Stimulated activated CD4-positive, alpha-beta T cell treated with anti-CD3 and anti-CD28 coated beads, Interleukin-12 subunit alpha, Interleukin-12 subunit beta, amount 100 ng/mL, for 4 hours (primary cell): ENCODE measurements at regions not wholly inside any gene's neighbourhood (a gene's known extent, or its start where the extent isn't known, plus 50 kb on each side); places are given as distances from the start of the nearest gene placed in this dataset.
"Not testable (repeated sequence)": the region's sequence is repeated elsewhere in the genome, so short reads cannot be mapped to it uniquely, and the experiment has no call there.

ENCODE experiments used
- DNase-seq: peaks from one replicate; pipeline ENCODE4 v3.0.0-alpha.2; 2020

- no peak for DNase-seq
Measured at GRCh38 chr9:105116052-105116868, 128.2 kb upstream of the SLC44A1 start.

DNA sequence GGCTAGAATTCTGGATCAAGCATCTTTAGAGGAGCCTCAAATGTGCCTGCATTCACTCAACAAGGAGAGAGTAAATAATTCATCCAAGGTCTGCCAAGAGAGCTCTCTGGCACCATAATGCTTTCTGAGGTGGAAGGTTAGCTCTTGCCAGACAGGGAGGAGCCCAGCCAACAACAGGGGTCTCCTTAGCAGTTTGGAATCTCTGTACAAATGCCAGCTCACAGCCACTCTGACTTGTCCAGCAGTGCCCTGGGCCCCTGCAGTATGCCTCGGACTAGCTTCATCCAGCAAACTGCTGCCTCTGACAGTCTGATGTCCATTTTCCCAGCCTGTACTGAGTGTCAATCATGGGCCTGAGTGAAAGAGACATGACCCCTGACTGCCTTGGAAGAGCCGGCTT, 127.2 kb upstream of the SLC44A1 start:
- DNase-seq = no peak

DNA sequence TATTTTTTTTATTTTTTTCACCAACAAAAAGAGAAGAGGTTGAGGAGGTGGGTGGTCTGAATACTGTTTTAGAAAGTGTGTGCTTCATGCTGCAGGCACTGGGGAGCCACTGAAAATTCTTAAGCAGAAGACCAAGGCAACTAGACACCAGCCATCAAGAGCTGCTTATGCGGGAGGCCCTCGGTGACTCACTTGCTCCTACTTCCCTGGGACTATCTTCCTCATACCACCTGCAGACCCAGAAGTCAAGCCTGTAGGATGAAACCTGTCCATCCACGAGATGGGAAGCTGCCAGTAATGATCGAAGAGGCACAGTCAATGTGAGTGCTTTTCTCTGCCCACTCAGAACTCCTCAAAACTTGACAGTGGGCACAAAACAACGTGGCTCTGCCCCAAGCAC, 125.8 kb upstream of the SLC44A1 start:
- DNase-seq = no peak

DNA sequence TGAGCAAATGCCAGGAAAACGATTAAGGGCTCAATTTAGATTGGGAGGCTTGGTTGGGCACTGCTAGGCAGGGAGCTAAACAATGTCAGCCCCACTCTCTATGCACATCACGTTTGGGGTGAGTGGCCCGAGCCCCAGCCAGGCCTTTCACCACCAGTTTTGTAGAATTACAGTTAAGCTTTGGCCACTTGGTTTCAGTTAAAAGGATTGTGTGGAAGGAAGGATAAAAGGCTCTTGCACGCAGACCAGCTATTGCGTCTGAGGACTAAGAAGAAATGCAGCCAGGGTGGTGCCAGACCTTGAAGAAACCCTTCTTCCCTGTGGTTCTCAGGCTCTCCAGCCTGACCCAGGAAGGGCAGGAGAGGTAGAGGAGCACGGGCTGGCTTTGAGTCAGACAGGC, 125.3 kb upstream of the SLC44A1 start:
- DNase-seq = no peak

- no peak for DNase-seq
Measured at GRCh38 chr9:105121861-105122430, 122.5 kb upstream of the SLC44A1 start.

DNA sequence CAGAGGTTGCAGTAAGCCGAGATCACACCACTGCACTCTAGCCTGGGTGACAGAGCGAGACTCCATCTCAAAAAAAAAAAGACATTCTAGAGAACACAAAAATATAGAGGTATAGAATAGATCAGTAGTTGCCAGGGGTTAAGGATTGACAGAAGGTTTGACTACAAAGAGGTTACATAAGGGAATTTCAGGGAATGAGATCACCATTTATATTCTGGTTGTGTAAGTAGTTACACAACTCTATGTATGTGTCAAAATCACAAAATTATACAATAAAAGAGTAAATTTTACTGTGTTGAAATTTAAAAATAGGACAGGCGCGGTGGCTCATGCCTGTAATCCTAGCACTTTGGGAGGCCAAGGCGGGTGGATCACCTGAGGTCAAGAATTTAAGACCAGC, 119.9 kb upstream of the SLC44A1 start:
- not testable (repeated sequence) for DNase-seq

- no peak for DNase-seq
Measured at GRCh38 chr9:105126226-105126625, 118.2 kb upstream of the SLC44A1 start.

DNA sequence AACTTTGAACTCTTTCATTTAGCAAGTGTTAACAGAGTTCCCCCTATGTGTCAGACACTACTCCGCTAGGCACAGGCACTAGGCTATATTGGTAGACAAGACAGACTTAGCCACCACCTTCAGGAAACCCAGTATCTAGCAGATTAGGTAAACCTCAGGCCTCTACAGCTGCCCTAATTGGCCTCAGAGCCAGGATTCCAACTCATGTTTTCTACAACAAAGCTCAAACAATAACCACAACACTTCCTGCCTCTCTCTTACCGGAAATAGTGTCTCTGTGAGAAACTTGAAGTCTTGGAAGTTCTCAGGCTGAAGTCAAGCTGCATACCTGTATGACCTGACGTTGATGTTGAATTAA, 116.6 kb upstream of the SLC44A1 start:
- DNase-seq = no peak

- no peak for DNase-seq
Measured at GRCh38 chr9:105128908-105129600, 115.4 kb upstream of the SLC44A1 start.

DNA sequence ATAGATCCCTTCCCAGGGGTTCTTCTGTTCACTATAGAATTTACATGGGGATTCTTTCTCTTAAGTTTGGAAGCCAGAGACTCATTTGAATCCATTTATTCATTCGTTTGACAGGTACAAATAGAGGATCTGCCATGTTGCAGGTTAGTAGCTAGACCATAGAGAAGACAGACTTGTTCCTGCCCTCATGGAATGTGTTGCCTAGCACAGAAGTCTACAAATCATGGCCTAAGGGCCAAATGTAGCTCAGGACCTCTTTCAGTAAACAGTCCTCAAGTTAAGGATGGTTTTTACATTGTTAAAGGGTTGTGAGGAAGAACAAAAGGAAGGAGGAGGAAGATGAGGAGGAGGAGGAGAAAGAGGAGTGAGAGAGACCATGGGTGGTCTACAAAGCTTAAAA, 114.7 kb upstream of the SLC44A1 start:
- DNase-seq = no peak

- DNase-seq = no peak
Measured at GRCh38 chr9:105131981-105132380, 112.5 kb upstream of the SLC44A1 start.

DNA sequence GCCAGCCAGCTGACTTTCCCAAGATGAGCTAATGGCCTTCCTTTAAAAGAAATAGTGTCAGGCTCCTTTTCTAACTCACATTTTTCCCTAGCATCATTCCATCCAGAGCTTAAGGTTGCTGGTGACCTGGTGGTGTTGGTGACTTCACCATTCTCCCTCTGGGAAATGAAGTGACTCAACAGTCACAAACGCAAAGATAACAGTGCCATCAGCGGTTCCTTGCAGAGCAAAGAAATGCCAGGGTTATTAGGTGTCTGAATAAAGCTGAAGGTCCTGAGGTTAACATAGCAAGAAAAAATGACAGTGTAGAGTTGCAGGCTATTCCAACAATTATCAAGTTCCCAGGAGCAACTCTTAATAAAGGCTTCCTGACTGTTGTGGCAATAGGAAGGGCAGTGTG, 111.8 kb upstream of the SLC44A1 start:
- DNase-seq = no peak

- no peak for DNase-seq
Measured at GRCh38 chr9:105138306-105138801, 106.1 kb upstream of the SLC44A1 start.

- DNase-seq = no peak
Measured at GRCh38 chr9:105141146-105141975, 103.1 kb upstream of the SLC44A1 start.

DNA sequence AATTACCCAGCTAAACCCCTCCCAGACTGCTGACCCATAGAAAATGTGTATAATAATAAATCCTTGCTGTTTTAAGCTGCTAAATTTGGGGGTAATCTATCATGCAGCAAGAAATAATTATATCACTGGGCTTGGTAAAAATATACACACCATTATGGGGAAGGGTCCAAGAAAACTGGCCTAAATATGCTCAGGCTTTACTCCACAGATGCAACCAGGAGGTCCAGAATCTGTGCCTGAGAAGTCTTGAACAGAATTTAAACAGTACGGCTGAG, 102.5 kb upstream of the SLC44A1 start:
- DNase-seq = no peak

- DNase-seq = no peak
Measured at GRCh38 chr9:105142406-105143135, 101.9 kb upstream of the SLC44A1 start.

- no peak for DNase-seq
Measured at GRCh38 chr9:105143136-105143430, 101.4 kb upstream of the SLC44A1 start.

- DNase-seq = no peak
Measured at GRCh38 chr9:105144076-105144475, 100.4 kb upstream of the SLC44A1 start.

GRCh38 chr9:105144841-105145240, 99.6 kb upstream of the SLC44A1 start:
- no peak for DNase-seq

DNA sequence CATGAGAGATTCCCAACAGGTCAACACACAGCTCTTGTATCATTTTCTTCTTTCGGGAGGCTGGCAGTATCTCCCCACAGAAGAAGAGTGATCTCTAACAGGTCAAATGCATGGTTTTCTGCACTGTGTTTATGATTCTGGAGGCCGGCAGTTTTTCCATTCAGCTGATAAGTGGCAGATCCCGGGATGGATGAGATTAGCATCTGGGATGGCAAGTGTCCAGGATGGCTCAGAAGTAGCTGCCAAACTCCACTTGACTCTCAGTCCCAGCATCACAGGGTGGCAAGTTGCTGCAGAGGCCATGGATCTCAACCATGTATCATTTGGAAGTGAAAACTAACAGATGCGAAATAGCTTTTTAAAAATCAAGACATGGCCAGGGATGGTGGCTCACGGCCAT, 97.8 kb upstream of the SLC44A1 start:
- no peak for DNase-seq

GRCh38 chr9:105147110-105147871, 97.2 kb upstream of the SLC44A1 start:
- no peak for DNase-seq

DNA sequence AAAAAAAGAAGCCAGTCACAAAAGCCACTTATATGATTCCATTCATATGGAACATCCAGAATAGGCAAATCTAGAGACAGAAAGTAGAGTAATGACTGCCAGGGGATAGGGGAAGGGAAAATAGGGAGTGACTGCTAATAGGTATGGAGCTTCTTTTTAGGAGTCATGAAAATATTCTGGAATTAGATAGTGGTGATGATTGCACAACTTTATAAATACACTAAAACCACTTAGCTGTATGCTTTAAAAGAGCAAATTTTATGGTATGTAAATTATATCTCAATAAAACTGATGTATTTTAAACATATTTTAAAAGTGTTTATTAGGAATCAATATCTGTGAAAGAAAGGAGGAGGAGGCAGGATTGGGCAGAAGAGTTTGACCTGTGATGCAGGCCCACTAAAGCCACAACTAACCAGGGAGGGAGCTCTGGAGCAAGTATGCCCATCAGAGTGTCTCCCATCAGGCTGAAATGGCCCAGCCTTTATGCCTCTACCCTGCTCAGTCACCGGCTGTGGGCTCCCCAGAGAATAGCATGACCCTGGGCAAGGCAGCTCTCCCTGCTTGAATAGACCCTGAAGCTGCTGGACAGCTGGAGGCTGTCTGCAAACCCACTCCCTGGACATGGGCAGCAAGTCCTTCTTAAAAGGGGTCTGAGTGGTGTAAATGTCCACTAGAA, 96.0 kb upstream of the SLC44A1 start:
- DNase-seq = no peak
